AG09309 (cell line): ENCODE measurements at regions not wholly inside any gene's neighbourhood (a gene's known extent, or its start where the extent isn't known, plus 50 kb on each side); places are given as distances from the start of the nearest gene placed in this dataset.

Experiments used
- DNase-seq: peaks from one replicate; pipeline ENCODE4 v3.0.0-alpha.2; 2010; ENCODE audit warnings: low read depth
- H3K4me3 ChIP-seq: 2 replicates; pipeline ENCODE4 v1.5.1; 2011; ENCODE audit warnings: mild to moderate bottlenecking, low read depth, low read length, moderate library complexity; ENCODE audit not compliant: control insufficient read depth
- CTCF ChIP-seq: IDR thresholded peaks from 2 replicates; pipeline ENCODE4 v1.5.1; 2011; ENCODE audit warnings: mild to moderate bottlenecking, low read depth, low read length, inconsistent platforms; ENCODE audit not compliant: insufficient read depth, control insufficient read depth; ENCODE audit errors: missing control alignments

- no peak overlapping the region for H3K4me3 ChIP-seq
- no peak for TF ChIP-seq CTCF
- DNase-seq: no peak
Observed at GRCh38 chr20:57791966-57792365, 82.2 kb upstream of the PMEPA1 start.

DNA sequence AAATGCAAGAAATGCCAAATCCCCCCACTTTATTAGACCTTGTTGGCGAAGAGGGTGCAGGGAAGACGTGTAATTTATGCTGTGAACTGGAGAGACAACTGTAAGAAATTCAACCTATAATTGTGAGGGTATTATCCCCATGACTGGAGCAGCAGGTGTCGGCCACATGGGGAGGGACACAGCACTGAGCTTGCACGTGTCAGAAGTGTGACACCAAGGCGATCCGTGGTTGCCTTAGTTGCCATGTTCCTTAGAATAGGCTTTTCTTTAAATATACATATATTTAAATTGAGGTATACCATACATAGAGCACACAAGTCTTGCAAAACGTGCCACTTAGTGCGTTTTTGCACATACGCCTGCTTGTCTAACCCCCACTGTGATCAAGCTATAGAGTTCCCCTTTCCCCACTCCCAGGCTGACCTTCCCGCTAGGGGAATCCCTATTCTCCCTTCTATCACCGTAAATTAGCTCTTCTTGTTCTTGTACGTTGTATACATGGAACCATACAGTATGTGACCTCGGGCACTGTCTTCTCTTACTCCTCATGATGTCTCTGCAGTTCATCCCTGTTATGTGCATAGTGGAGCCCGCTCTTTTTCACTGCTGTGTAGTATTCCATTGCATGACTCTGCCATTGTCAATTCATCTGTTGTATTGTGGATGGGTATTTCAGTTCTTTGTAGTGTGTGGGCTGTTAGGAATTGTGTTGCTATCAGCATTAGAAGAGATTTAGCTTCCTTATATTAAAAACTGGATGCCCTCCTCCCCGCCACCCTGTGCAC, 81.6 kb upstream of the PMEPA1 start:
- no peak overlapping the region for H3K4me3 ChIP-seq
- DNase-seq: no peak
- TF ChIP-seq CTCF: no peak

DNA sequence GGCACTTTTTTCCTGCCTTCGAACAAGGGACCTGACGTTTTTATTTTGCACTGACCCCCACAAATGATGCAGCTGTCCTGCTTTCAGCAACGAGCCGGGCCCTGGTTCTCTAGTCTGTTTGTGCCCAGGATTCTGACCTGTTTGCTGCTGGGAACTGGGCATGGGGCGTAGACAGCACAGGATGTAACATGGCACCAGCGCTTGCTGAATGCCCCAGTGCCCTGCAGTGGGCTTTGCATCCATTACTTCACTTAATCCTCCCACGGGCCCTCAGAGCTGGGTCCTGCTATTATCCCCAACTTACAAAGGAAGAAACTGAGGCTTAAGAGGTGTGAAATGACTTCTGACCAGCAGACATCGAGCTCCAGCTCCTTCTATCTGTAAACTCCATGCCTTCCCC, 80.4 kb upstream of the PMEPA1 start:
- no peak overlapping the region for H3K4me3 ChIP-seq
- no peak for DNase-seq
- no peak for TF ChIP-seq CTCF

GRCh38 chr20:57788936-57789613, 79.3 kb upstream of the PMEPA1 start:
- no peak for DNase-seq
- TF ChIP-seq CTCF: no peak
- H3K4me3 ChIP-seq: no peak overlapping the region

- no peak for DNase-seq
- no peak for TF ChIP-seq CTCF
- no peak overlapping the region for H3K4me3 ChIP-seq
Observed at GRCh38 chr20:57787990-57788781, 78.4 kb upstream of the PMEPA1 start.

DNA sequence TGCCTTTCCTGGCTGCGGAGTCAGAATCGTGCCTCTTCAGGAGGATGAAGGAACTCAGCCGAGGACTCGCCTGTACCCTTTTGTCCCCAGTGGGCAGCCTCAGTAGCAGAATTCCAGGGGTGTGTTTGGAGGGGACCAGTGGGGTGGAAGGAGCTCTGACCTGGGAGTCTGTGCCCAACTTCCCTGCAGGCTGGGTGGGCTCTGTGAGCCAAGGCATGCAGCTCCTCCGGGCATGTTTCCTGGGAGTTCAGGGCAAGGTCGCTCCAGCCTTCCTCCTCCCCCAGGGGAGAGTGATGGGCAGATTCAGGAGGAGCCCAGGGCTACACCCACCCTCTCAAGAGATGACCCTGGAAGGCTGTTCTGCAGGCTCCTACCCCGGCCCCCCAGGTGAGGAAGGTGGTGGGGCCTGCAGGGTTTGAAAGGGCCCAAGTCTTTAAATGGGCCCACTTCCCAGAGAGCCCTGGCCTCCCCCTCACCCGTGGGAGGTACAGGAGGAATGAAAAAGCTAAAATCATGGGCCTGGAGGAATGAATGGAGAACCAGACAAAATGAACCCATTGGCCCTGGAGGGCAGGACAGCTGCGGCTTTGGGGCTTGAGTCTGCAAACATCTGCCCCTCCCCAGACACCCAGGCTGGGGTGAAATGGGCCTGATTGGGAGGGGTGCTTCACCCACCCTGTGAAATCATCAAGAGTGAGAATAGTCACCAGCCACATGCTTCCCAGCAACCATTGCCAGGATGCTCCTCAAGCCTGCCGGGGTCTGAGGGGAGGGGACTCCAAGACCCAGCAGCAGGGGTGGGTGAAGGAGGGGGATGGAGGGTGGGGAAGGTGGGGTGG, 77.6 kb upstream of the PMEPA1 start:
- TF ChIP-seq CTCF: no peak
- no peak overlapping the region for H3K4me3 ChIP-seq
- DNase-seq: no peak
